Superior temporal gyrus (tissue), 1 donor: ENCODE measurements at regions not wholly inside any gene's neighbourhood (a gene's known extent, or its start where the extent isn't known, plus 50 kb on each side); places are given as distances from the start of the nearest gene placed in this dataset.
"Not testable (repeated sequence)": the region's sequence is repeated elsewhere in the genome, so short reads cannot be mapped to it uniquely, and the experiment has no call there.

Source experiments
- DNase-seq: peaks from one replicate; pipeline ENCODE4 v3.0.0-alpha.2; 2016; ENCODE audit errors: extremely low spot score

DNA sequence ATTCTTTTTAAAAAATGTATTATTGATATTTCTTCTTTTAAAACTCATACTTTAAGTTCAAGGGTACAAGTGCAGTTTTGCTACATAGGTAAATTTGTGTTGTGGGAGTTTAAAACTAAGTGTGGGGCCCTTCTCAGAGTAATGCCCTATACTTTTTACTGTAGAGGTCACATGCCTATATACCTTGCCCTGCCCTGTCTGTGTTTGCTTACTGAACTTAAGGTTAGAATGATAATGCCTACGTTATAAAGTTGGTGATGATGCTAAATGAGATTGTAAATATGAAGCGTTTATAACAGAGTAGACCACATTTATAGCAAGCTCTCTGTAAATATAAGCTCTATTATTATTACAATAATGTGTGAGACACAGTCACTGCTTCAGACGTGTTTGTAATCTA is 261.9 kb downstream of the RASSF9 start:
- no peak for DNase-seq

DNA sequence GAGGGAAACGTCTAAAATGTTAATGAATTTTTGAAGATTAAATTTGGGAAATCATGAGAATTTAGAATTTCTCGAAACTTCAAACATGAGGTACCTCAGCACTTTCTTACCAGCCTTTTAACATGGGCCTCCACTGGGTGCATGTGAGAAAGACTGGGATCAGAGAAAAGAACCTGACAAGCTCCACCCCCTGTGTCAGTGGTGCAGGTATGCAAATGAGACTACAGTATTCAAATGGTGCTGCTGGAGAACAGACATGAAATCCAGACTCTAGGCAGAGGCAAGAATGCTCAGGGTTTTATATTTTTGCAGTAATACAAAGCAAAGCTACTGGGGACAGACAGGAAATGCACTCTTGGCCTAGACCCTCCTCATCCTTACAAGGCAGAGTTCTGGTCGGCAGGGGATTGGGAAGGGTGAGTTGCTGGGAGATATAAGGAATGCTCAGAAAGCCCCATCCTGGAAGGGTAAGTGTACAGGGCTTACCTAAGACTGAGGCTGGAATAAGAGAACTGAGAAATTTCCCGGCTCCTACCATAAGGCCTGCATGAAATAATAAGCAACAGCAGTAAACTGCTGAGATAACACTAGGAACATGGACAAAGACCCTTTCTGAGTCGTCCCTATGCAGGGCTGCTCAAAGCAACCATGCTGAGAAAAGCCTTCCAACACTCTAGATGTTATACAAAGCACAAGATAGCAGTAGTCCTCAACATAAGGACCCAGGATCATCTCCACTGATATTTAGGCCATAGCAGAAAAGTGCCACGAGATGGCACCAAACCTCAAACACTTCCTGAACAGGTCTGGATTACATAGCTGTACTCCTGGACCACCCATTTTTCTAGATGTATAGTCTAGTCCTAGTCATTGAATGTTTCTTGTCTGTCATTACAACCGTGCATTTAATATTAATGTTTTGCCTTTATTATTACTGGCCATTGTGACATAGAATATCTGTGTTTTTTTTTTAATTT is 260.8 kb downstream of the RASSF9 start:
- DNase-seq, result peak; percentile 64

GRCh38 chr12:85580562-85581168 is 255.5 kb downstream of the RASSF9 start:
- no peak for DNase-seq

- no peak for DNase-seq
Measured at GRCh38 chr12:85587158-85587557, 249.1 kb downstream of the RASSF9 start.

- no peak for DNase-seq
Measured at GRCh38 chr12:85588221-85588620, 248.0 kb downstream of the RASSF9 start.

DNA sequence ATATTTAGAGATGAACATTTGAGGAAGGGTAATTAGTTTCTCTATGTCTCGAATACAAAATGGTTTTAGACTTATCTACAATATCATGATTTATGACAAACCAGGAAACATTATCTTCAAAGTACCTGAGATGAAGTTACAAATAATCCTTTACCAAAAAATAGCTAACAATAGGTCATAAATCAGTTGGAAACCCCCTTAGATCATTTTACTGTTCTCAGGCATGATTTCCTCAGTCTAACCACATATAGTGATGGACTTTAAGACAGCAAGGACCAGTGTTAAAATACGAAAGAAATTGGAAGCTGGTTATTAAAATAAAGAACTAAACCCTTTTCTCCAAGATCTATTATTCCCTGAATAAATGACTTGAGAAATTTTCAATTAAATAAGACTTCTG is 235.4 kb downstream of the RASSF9 start:
- no peak for DNase-seq

DNA sequence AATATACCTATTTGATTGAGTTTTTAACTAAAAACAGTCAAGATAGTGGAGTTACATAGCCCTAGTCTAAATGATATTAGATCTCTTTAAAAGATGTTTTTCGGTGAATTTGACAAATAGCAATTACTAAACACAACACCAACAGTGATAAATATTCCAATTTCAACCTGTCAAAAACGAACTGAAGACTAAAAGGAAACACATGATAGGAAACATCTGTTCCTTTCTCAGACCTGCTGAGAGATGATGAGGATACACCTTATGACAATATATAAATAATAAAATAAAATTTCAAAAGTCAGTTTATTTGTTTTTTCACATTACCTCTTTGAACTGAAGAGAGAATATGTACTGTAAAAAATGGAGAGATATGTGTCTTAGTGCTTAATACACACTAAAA is 232.7 kb downstream of the RASSF9 start:
- no peak for DNase-seq

DNA sequence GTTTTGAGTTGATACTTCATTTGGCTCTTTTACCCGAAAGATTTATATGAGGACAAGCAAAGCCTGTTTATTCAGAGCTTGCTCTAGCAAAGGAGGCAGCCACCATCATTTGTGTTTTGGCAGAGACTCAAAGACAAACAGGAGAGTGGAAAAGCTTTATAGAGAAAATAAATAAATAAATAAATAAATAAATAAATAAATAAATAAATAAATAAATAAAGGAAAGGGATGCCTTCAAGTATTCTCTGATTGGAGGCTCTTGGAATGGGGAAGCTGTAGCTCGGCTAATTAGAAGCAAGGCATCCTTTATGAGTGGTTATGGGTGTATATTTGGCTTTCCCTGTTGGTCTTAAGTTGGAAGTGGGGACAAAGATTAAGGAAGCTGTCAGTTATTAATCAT is 229.8 kb downstream of the RASSF9 start:
- DNase-seq, result no peak

DNA sequence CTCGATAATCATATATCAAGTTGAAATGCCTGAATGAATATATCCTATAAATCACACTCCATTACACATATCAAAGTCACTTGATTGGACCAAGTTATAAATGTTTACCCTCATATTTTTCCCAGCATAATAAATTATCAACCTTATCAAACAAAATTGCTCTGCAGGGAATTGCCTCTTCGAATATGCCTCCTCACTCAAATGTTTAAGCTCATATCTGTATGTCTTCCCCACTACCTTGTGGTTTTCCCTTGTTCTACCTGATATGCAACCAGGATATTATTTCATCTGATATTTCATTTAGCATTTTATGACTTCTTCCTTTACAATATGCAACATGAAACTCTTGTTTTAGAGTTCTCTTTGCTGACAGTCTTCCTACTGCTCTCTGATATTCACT is 226.4 kb downstream of the RASSF9 start:
- no peak for DNase-seq

DNA sequence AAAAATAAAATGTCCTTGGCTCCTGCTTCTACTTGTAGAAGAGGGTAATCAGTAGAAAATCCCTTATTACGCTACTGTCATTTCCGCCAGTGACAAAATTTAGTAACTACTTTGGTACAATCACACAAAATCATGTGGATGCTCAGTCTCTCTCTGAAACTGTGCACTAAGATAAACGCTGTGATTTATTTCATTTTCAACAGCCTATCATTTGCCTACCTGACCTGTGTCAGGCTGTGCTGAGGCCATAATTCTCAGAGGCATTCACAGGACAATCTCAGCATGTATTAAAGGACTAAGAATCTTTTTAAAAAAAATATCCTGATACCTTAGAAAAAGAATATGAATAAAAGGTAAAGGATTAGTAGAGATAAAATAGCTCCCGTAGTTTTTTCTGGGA is 226.0 kb downstream of the RASSF9 start:
- DNase-seq, result no peak

DNA sequence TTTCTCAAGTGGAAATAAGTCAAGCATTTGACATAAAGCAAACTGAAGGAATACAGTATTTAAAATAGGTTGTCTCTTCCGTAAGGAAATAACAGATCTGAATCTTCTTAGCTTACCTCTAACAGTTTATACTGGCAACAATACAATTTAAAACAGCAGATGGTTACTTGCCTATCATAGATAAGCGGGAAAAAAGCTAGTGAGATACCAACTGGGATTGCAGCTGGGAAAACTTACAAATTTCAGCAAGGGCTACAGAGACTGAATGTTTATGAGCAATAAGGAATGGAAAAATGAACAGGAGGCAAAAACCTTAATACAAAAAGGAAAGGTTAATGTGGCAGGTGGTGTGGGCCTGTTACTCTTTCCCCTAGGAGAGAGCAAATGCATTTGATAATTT is 220.0 kb downstream of the RASSF9 start:
- DNase-seq, result no peak

DNA sequence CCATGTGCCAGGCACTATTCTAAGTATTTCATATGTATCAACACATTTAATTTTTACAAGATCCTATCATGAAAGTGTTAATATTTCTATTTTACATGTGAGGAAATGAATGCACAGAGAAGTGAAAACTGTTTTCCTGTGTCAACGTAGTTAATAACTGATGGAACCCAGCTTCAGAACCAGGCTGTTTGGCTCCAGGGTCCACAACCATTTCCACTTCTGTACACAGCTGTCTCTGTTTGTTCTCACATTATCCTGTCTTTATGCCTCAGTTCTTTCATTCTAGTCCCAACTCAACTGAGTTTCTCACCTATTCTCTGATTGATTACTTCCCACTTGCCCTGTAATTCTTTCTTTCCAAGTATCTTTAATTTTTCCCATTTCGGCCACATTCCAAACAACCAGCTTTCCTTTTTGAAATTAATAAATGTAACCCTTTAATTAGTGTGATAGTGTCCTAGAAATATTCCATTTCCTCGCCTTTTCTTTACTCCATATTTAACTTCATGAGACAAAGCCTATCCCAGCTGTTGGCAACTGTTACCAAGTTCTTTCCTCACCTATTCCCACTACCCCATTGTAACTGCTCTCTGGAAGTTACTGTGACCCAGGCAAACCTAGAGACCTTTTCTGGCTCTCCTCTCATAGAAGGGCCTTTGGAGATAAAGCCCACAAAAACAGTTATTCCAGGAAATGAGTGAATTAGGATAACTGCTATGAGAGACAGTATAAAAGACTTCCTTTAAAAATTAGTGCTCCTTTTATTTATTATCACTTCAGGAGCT is 218.7 kb downstream of the RASSF9 start:
- no peak for DNase-seq

- DNase-seq, result no peak
Measured at GRCh38 chr12:85621041-85621440, 215.2 kb downstream of the RASSF9 start.

DNA sequence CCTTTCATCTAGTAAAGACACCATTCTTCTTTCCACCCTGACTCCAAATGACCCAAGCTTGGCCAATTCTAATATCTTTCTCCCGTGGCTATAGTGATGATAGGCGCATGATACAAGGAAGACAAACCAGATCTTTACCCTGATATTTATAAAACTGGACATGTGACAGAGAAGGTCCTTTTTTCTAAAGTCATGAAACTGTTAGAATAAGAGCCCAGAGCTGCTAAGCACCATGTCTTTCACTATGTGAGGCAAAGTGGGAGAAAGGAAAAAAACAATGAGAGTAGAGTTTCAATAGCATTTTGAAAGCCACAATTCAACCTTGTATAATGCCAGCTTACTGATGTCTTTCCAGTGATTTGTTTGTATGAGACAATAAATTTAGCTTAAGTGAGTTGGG is 212.4 kb downstream of the RASSF9 start:
- DNase-seq, result no peak

DNA sequence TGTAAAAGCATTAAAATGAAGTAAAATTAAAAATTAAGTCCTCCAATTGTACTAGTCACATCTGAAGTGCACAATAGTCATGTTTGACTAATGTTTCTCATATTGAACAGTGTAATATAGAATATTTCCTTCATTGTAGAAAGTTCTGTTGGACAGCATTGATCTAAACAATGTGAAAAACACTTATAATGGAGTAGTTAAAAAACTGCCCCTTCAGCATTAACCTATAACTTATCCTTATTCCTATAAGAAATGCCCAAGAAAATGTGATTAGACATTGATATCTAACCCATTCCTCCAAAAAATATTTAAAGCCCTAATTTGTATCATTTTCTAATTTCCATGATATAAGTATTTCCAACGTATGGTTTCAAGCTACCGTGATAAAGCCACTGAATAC is 210.7 kb downstream of the RASSF9 start:
- no peak for DNase-seq

GRCh38 chr12:85626001-85626783 is 210.0 kb downstream of the RASSF9 start:
- DNase-seq, result no peak

GRCh38 chr12:85626784-85627171 is 209.4 kb downstream of the RASSF9 start:
- DNase-seq, result no peak

DNA sequence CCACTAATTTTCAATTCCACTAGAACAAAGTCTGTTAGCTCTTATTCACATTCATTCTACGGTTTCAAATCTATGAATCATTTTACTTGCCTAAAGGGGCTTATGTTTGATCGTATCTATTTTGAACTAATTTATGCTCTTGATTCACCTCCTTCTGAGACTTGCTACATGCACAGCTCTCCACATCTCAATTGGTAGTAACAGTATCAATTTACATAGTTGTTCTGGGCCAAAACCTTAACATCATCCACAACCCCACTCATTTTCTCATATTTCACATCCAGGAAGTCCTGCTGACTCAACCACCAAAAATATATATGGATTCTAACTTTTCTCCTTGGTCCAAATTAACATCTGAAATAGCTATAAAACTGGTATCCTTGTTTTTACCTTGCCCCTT is 208.6 kb downstream of the RASSF9 start:
- DNase-seq, result no peak

DNA sequence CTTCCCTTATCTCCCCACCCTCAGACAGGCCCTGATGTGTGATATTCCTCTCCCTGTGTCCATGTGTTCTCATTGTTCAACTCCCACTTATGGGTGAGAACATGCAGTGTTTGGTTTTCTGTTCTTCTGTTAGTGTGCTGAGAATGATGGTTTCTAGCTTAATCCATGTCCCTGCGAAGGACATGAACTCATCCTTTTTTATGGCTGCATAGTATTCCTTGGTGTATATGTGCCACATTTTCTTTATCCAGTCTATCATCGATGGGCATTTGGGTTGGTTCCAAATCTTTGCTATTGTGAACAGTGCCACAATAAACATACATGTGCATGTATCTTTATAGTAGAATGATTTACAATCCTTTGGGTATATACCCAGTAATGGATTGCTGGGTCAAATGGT is 207.6 kb downstream of the RASSF9 start:
- DNase-seq, result not testable (repeated sequence)

GRCh38 chr12:85630851-85631250 is 205.4 kb downstream of the RASSF9 start:
- no peak for DNase-seq

DNA sequence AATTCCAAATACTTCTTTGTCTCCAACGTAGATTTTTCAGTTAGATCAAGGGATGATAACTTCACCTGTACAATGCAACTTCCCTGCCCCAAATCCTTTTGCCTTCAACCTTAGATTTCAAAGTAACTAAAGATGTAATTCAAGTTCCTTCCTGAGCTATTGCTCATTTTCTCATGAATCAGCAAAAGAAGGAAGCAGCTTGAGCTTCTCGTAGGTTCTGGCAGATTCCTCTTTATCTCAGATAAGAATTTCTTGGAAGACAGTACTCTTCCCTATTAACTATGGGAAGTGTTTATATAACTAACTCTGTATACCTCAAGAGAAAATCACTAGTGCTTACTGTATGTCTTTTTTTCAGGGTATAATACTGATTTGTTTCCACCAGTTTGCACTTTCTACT is 203.8 kb downstream of the RASSF9 start:
- DNase-seq, result no peak

GRCh38 chr12:85633491-85633890 is 202.7 kb downstream of the RASSF9 start:
- no peak for DNase-seq
